Bronchial epithelial cell (primary cell): ENCODE measurements at regions not wholly inside any gene's neighbourhood (a gene's known extent, or its start where the extent isn't known, plus 50 kb on each side); places are given as distances from the start of the nearest gene placed in this dataset.

ENCODE experiments used
- DNase-seq: peaks from one replicate; pipeline ENCODE4 v3.0.0-alpha.2; 2010; ENCODE audit warnings: low read depth
- FAIRE-seq: peaks from 2 replicates; lab custom pipeline; 2011; peaks lifted over from hg19 to GRCh38; lab: Jason Lieb, UNC
- H3K27me3 ChIP-seq: 2 replicates; pipeline ENCODE4 v1.5.1; 2011; ENCODE audit warnings: low read length; ENCODE audit not compliant: control insufficient read depth, insufficient read depth
- H3K36me3 ChIP-seq: 2 replicates; pipeline ENCODE4 v1.5.1; 2011; ENCODE audit warnings: low read length; ENCODE audit not compliant: control insufficient read depth, insufficient read depth
- H3K4me3 ChIP-seq: 2 replicates; pipeline ENCODE4 v1.5.1; 2011; ENCODE audit warnings: mild to moderate bottlenecking, low read depth, low read length, control low read depth
- CTCF ChIP-seq: IDR thresholded peaks from 2 replicates; pipeline ENCODE4 v1.5.1; 2011; ENCODE audit warnings: mild to moderate bottlenecking, moderate library complexity, low read length, control low read depth, inconsistent platforms; ENCODE audit not compliant: insufficient read depth, severe bottlenecking

- peaks cover 2% of the 10 kb centered on the region for H3K27me3 ChIP-seq
- no peak overlapping the region for H3K4me3 ChIP-seq
- no peaks in the 10 kb centered on the region for H3K36me3 ChIP-seq
- FAIRE-seq (no peak), DNase-seq (no peak)
- no peak for TF ChIP-seq CTCF
Measured at GRCh38 chr10:78445308-78445707, 411.6 kb downstream of the RPS24 start.

GRCh38 chr10:78448470-78448869 lies 414.8 kb downstream of the RPS24 start:
- H3K27me3 ChIP-seq, result peaks cover 9% of the 10 kb centered on the region
- DNase-seq (no peak), FAIRE-seq (no peak)
- no peak for TF ChIP-seq CTCF
- H3K36me3 ChIP-seq, result no peaks in the 10 kb centered on the region
- H3K4me3 ChIP-seq, result no peak overlapping the region

- H3K36me3 ChIP-seq, result no peaks in the 10 kb centered on the region
- no peak for DNase-seq
- no peak overlapping the region for H3K4me3 ChIP-seq
- no peak for FAIRE-seq
- no peak for TF ChIP-seq CTCF
- peaks cover 13% of the 10 kb centered on the region for H3K27me3 ChIP-seq
Measured at GRCh38 chr10:78448994-78449418, 415.3 kb downstream of the RPS24 start.

- no peak for DNase-seq
- no peak for TF ChIP-seq CTCF
- no peak for FAIRE-seq
- no peaks in the 10 kb centered on the region for H3K36me3 ChIP-seq
- H3K27me3 ChIP-seq, result peaks cover 14% of the 10 kb centered on the region
- no peak overlapping the region for H3K4me3 ChIP-seq
Measured at GRCh38 chr10:78449554-78449953, 415.9 kb downstream of the RPS24 start.

GRCh38 chr10:78450239-78450638 lies 416.6 kb downstream of the RPS24 start:
- FAIRE-seq (no peak), DNase-seq (no peak)
- Histone ChIP-seq H3K4me3 (no peak overlapping the region), H3K27me3 (peaks cover 14% of the 10 kb centered on the region), H3K36me3 (no peaks in the 10 kb centered on the region)
- TF ChIP-seq CTCF, result no peak

- H3K4me3 ChIP-seq, result no peak overlapping the region
- H3K36me3 ChIP-seq, result no peaks in the 10 kb centered on the region
- TF ChIP-seq CTCF, result no peak
- no peak for FAIRE-seq
- peaks cover 17% of the 10 kb centered on the region for H3K27me3 ChIP-seq
- no peak for DNase-seq
Measured at GRCh38 chr10:78450807-78451485, 417.3 kb downstream of the RPS24 start.
